ENCODE measurements at regions not wholly inside any gene's neighbourhood (a gene's known extent, or its start where the extent isn't known, plus 50 kb on each side); places are given as distances from the start of the nearest gene placed in this dataset.

- 91% methylated on average over 2 of the region's 2 CpGs; no CpG with 5 or more reads in 1 of the 2 experiments for WGBS, 2 experiments (ENCODE audit: extremely low coverage in 1 of 2, insufficient coverage in 1 of 2, insufficient read length in 1 of 2, insufficient replicate concordance in 2 of 2, low coverage in 1 of 2, low lambda C conversion rate in 2 of 2, missing lambda C conversion rate in 1 of 2)
- H4K91ac ChIP-seq (replicated peaks; ENCODE audit: insufficient read length, low read length) = no peak overlapping the region
- no peak overlapping the region for H3K14ac ChIP-seq (ENCODE audit: insufficient read length)
- H3K23ac ChIP-seq (ENCODE audit: insufficient read length) = no peak overlapping the region
- H2BK120ac ChIP-seq (replicated peaks; ENCODE audit: low read depth, low read length) = no peak overlapping the region
- H4K20me1 ChIP-seq (replicated peaks in 1 of 2; ENCODE audit: control insufficient read depth in 1 of 2, insufficient read depth in 2 of 2, low read length in 2 of 2) = peaks cover 0 to 1% of the 10 kb centered on the region in 2 experiments
- H4K5ac ChIP-seq (ENCODE audit: insufficient read length, low read depth, low read length) = no peak overlapping the region
- H3K4ac ChIP-seq (replicated peaks; ENCODE audit: insufficient read length, low read depth, low read length) = no peak overlapping the region
- H3K4me1 ChIP-seq (replicated peaks in 1 of 4; ENCODE audit: control insufficient read depth in 3 of 4, insufficient read depth in 4 of 4, low read length in 3 of 4) = peaks cover 4 to 10% (median 6%) of the 10 kb centered on the region in 4 experiments; a peak in 4 of 7 replicates
- H3K79me2 ChIP-seq (ENCODE audit: control insufficient read depth in 1 of 2, insufficient read depth in 2 of 2, low read length in 2 of 2) = no peaks in the 10 kb centered on the region
- no peak overlapping the region for H3K56ac ChIP-seq (replicated peaks; ENCODE audit: insufficient read length, low read depth, low read length)
- ChIA-PET CTCF (ENCODE audit: partially characterized antibody) (interaction anchor here (1.0 to 1.6 kb wide), 2 partner anchors 9 to 91 kb away, joined by 3 read pairs; no protein-coding TSS in a partner anchor), POLR2A (ENCODE audit: partially characterized antibody) (no interaction called here)
- no peak overlapping the region for H2AFZ ChIP-seq (ENCODE audit: low read length)
- H3K27ac ChIP-seq (ENCODE audit: low read depth, low read length) = no peak overlapping the region
- no peak overlapping the region for H3K4me3 ChIP-seq (ENCODE audit: extremely low read depth in 1 of 4, insufficient read depth in 2 of 4, low read depth in 3 of 4, low read length in 4 of 4)
- H3K36me3 ChIP-seq (ENCODE audit: control insufficient read depth in 2 of 4, insufficient read depth in 4 of 4, low read length in 3 of 4) = no peaks in the 10 kb centered on the region
- peak overlapping the region in 1 of 4 experiments; percentile 34; a peak in 1 of 7 replicates for H3K9ac ChIP-seq (replicated peaks in 1 of 4; ENCODE audit: extremely low read depth in 1 of 4, low read depth in 3 of 4, low read length in 3 of 4)
- no peak for DNase-seq (ENCODE audit: low read depth in 1 of 2, low spot score in 2 of 2)
- H3K9me3 ChIP-seq (ENCODE audit: insufficient read depth in 2 of 2, low read depth in 1 of 2, low read length in 1 of 2) = no peaks in the 10 kb centered on the region
- H3K4me2 ChIP-seq (ENCODE audit: insufficient read depth in 1 of 2, low read depth in 2 of 2, low read length in 2 of 2) = no peak overlapping the region
- H2BK20ac ChIP-seq (ENCODE audit: low read length) = no peak overlapping the region
- no peak overlapping the region for H2BK15ac ChIP-seq (ENCODE audit: low read length)
- H2BK12ac ChIP-seq (ENCODE audit: low read depth, low read length) = no peak overlapping the region
- H2AK5ac ChIP-seq (ENCODE audit: low read depth, low read length) = no peak overlapping the region
- H3K27me3 ChIP-seq (replicated peaks in 1 of 4; ENCODE audit: control insufficient read depth in 3 of 4, extremely low read depth in 1 of 4, insufficient read depth in 3 of 4, low read length in 3 of 4) = peaks cover 1 to 27% (median 19%) of the 10 kb centered on the region in 4 experiments
- FAIRE-seq = no peak
- no peak overlapping the region for H3K18ac ChIP-seq (ENCODE audit: extremely low read depth, low read length)
- H4K8ac ChIP-seq (ENCODE audit: extremely low read depth, insufficient read depth, low read length) = no peak overlapping the region
- H3K79me1 ChIP-seq (ENCODE audit: low read depth, low read length) = no peaks in the 10 kb centered on the region
- no peaks in the 10 kb centered on the region for H3K23me2 ChIP-seq (ENCODE audit: low read depth, low read length)
- H2BK5ac ChIP-seq (ENCODE audit: low read depth, low read length) = no peak overlapping the region
- TF ChIP-seq JUND (IDR thresholded peaks at IDR 0.05; ENCODE audit: low read length) = no peak
- TF ChIP-seq HDAC2 (IDR thresholded peaks at IDR 0.05; ENCODE audit: borderline replicate concordance in 1 of 2, low read depth in 2 of 2, low read length in 2 of 2) = no peak
- no peak for TF ChIP-seq SRF (IDR thresholded peaks at IDR 0.05; ENCODE audit: low read depth, low read length)
- no peak for TF ChIP-seq ASH2L (IDR thresholded peaks at IDR 0.05; ENCODE audit: low read length)
- no peak for TF ChIP-seq CBX8 (IDR thresholded peaks at IDR 0.05; ENCODE audit: borderline replicate concordance, low read depth, low read length)
- no peak for TF ChIP-seq MAX (IDR thresholded peaks at IDR 0.05)
- TF ChIP-seq ATF3 (IDR thresholded peaks at IDR 0.05; ENCODE audit: insufficient read depth, low read depth, low read length) = no peak
- no peak for TF ChIP-seq CEBPB (IDR thresholded peaks at IDR 0.05; ENCODE audit: low read depth, low read length)
- TF ChIP-seq SAP30 (IDR thresholded peaks at IDR 0.05; ENCODE audit: insufficient read depth, insufficient replicate concordance, low read length) = no peak
- TF ChIP-seq BACH1 (IDR thresholded peaks at IDR 0.05; ENCODE audit: low read length) = no peak
These were observed 152.8 kb upstream of the TBL1XR1 start for GRCh38 chr3:177350121-177350520.
